GM12873 (cell line): ENCODE measurements at regions not wholly inside any gene's neighbourhood (a gene's known extent, or its start where the extent isn't known, plus 50 kb on each side); places are given as distances from the start of the nearest gene placed in this dataset.

ENCODE experiments used
- TF ChIP-seq, protein P1 (sequence below): IDR thresholded peaks from 2 replicates; pipeline ENCODE4 v1.5.1; 2012; ENCODE audit warnings: low read depth, mild to moderate bottlenecking, moderate library complexity, low read length, control low read depth; ENCODE audit not compliant: insufficient read depth; ENCODE audit errors: missing control alignments

- TF ChIP-seq, protein P1, sequence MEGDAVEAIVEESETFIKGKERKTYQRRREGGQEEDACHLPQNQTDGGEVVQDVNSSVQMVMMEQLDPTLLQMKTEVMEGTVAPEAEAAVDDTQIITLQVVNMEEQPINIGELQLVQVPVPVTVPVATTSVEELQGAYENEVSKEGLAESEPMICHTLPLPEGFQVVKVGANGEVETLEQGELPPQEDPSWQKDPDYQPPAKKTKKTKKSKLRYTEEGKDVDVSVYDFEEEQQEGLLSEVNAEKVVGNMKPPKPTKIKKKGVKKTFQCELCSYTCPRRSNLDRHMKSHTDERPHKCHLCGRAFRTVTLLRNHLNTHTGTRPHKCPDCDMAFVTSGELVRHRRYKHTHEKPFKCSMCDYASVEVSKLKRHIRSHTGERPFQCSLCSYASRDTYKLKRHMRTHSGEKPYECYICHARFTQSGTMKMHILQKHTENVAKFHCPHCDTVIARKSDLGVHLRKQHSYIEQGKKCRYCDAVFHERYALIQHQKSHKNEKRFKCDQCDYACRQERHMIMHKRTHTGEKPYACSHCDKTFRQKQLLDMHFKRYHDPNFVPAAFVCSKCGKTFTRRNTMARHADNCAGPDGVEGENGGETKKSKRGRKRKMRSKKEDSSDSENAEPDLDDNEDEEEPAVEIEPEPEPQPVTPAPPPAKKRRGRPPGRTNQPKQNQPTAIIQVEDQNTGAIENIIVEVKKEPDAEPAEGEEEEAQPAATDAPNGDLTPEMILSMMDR = no peak
These were observed 120.1 kb upstream of the GPR12 start for GRCh38 chr13:26880735-26881134.

DNA sequence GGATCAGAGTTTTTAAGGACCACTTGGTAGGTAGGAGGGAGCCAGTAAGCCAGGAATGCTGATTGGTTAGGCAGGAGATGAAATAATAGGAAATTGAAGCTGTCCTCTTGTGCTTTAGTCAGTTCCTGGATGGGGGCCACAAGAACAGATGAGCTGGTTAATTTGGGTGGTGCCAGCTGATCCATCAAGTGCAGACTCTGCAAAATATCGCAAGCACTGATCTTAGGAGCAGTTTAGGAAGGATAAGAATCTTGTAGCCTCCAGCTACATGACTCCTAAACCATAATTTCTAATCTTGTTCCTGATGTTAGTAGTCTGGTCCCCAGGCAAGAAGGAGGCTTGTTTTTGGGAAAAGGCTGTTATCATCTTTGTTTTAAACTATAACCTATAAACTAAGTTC is 117.9 kb upstream of the GPR12 start:
- TF ChIP-seq, protein P1 = no peak

GRCh38 chr13:26873386-26873698 is 112.8 kb upstream of the GPR12 start:
- TF ChIP-seq, protein P1 = no peak

- TF ChIP-seq, protein P1 = peak; percentile 88
These were observed 112.2 kb upstream of the GPR12 start for GRCh38 chr13:26872525-26873385.

DNA sequence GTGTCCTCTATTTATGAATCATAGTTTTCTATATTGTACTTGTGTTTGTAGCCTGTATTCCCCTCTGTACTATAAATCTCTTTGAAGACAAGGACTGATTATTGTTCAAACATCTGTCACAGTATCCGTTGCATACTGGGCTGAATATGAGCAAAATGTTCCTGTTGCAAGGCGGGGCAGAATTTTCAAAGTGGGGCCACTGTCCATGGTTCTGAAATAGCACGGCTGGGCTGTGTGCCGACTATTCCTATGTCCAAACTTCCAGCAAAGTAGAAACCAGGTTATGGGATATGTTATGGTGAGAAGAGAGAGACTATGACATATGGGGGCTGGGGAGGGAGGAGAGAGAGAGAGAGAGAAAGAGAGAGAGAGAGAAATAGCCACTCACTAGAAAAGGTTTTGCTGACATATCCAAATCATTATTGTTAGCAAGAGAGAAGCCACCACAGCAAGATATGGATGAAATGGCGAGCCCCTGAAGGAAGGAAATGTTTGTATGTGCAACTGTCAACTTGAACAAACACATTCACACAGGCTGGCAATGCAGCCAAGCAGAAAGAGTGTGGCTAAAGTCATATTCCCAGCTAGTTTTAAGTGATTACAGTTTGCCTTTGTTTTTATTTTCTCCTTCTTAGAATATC is 107.0 kb upstream of the GPR12 start:
- TF ChIP-seq, protein P1 = no peak

- TF ChIP-seq, protein P1 = no peak
These were observed 104.0 kb upstream of the GPR12 start for GRCh38 chr13:26864576-26864975.

DNA sequence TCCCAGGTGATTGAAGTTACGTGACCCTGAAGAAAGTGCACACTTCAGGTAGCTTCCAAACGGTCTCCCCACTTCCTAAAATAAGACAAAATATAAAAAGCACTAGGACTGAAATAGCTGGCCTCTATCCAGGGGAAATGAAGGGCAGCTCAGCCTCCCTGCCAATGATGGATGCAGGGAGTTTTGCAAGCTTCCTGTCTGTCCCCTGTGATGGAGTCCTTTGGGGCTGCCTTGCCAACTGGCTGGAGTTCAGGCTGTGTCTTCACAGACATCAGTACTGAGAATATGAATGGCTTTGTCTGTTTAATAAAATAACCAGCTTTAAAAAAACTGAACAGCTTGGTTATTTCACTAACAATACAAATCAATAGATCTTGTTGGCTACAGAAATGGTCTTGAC is 101.4 kb upstream of the GPR12 start:
- TF ChIP-seq, protein P1 = no peak
